ENCODE measurements at regions not wholly inside any gene's neighbourhood (a gene's known extent, or its start where the extent isn't known, plus 50 kb on each side); places are given as distances from the start of the nearest gene placed in this dataset.

DNA sequence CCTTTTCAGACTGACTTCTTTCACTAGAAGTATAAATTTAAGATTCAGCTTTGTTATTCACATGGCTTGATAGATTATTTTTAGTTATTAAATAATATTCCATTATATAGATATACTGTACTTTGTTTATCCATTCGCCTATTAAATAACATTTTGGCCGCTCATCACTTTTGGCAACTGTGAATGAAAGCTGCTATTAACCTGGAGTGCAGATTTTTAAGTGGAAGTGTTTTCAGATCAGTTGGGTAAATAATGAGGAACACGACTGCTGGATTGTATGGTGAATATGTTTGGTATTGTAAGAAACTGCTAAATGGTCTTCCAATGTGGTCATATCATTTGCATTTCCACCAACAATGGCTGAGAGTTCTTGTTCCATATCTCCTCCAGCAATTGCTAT lies 97.6 kb upstream of the ZNF804B start:
- Histone ChIP-seq H3K79me2 (ENCODE audit: insufficient read depth, low read length) (no peaks in the 10 kb centered on the region), H4K20me1 (ENCODE audit: insufficient read depth, low read length) (no peaks in the 10 kb centered on the region), H3K4me2 (ENCODE audit: insufficient read depth, low read length) (no peak overlapping the region), H3K9me3 (ENCODE audit: insufficient read depth, low read length, severe bottlenecking) (no peaks in the 10 kb centered on the region), H3K4me3 (ENCODE audit: low read depth in 1 of 2, low read length in 2 of 2) (no peak overlapping the region), H3K4me1 (ENCODE audit: insufficient read depth, low read length) (no peaks in the 10 kb centered on the region), H2AFZ (ENCODE audit: low read depth, low read length) (no peak overlapping the region), H3K36me3 (ENCODE audit: insufficient read depth, low read length) (no peaks in the 10 kb centered on the region), H3K27ac (ENCODE audit: low read length) (no peak overlapping the region), H3K27me3 (ENCODE audit: insufficient read depth, low read length, poor library complexity) (no peaks in the 10 kb centered on the region), H3K9ac (ENCODE audit: low read depth, low read length) (no peak overlapping the region)
- ATAC-seq (ENCODE audit: insufficient read depth, low read depth) (no peak), DNase-seq (no peak)
- no peak for TF ChIP-seq EZH2 (IDR thresholded peaks at IDR 0.05; ENCODE audit: borderline replicate concordance, low read depth, low read length, severe bottlenecking)
- TF ChIP-seq, protein P1, sequence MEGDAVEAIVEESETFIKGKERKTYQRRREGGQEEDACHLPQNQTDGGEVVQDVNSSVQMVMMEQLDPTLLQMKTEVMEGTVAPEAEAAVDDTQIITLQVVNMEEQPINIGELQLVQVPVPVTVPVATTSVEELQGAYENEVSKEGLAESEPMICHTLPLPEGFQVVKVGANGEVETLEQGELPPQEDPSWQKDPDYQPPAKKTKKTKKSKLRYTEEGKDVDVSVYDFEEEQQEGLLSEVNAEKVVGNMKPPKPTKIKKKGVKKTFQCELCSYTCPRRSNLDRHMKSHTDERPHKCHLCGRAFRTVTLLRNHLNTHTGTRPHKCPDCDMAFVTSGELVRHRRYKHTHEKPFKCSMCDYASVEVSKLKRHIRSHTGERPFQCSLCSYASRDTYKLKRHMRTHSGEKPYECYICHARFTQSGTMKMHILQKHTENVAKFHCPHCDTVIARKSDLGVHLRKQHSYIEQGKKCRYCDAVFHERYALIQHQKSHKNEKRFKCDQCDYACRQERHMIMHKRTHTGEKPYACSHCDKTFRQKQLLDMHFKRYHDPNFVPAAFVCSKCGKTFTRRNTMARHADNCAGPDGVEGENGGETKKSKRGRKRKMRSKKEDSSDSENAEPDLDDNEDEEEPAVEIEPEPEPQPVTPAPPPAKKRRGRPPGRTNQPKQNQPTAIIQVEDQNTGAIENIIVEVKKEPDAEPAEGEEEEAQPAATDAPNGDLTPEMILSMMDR (IDR thresholded peaks at IDR 0.05; ENCODE audit: borderline replicate concordance, extremely low read depth, low read length, poor library complexity, severe bottlenecking) = no peak

- no peaks in the 10 kb centered on the region for H4K20me1 ChIP-seq (ENCODE audit: insufficient read depth, low read length)
- H2AFZ ChIP-seq (ENCODE audit: low read depth, low read length) = no peak overlapping the region
- no peaks in the 10 kb centered on the region for H3K27me3 ChIP-seq (ENCODE audit: insufficient read depth, low read length, poor library complexity)
- no peaks in the 10 kb centered on the region for H3K36me3 ChIP-seq (ENCODE audit: insufficient read depth, low read length)
- no peak overlapping the region for H3K9ac ChIP-seq (ENCODE audit: low read depth, low read length)
- no peaks in the 10 kb centered on the region for H3K9me3 ChIP-seq (ENCODE audit: insufficient read depth, low read length, severe bottlenecking)
- TF ChIP-seq, protein P1 (IDR thresholded peaks at IDR 0.05; ENCODE audit: borderline replicate concordance, extremely low read depth, low read length, poor library complexity, severe bottlenecking) = no peak
- no peak for TF ChIP-seq EZH2 (IDR thresholded peaks at IDR 0.05; ENCODE audit: borderline replicate concordance, low read depth, low read length, severe bottlenecking)
- no peak for DNase-seq
- no peaks in the 10 kb centered on the region for H3K79me2 ChIP-seq (ENCODE audit: insufficient read depth, low read length)
- H3K4me2 ChIP-seq (ENCODE audit: insufficient read depth, low read length) = no peak overlapping the region
- H3K4me3 ChIP-seq (ENCODE audit: low read depth in 1 of 2, low read length in 2 of 2) = no peak overlapping the region
- H3K27ac ChIP-seq (ENCODE audit: low read length) = no peak overlapping the region
- no peaks in the 10 kb centered on the region for H3K4me1 ChIP-seq (ENCODE audit: insufficient read depth, low read length)
- ATAC-seq (ENCODE audit: insufficient read depth, low read depth) = no peak
Observed at GRCh38 chr7:88647825-88648224, 111.7 kb upstream of the ZNF804B start.

- TF ChIP-seq EZH2 (IDR thresholded peaks at IDR 0.05; ENCODE audit: borderline replicate concordance, low read depth, low read length, severe bottlenecking) = no peak
- TF ChIP-seq, protein P1 (IDR thresholded peaks at IDR 0.05; ENCODE audit: borderline replicate concordance, extremely low read depth, low read length, poor library complexity, severe bottlenecking) = no peak
- H3K79me2 ChIP-seq (ENCODE audit: insufficient read depth, low read length) = no peaks in the 10 kb centered on the region
- H3K4me1 ChIP-seq (ENCODE audit: insufficient read depth, low read length) = no peaks in the 10 kb centered on the region
- no peak overlapping the region for H3K4me3 ChIP-seq (ENCODE audit: low read depth in 1 of 2, low read length in 2 of 2)
- no peaks in the 10 kb centered on the region for H3K36me3 ChIP-seq (ENCODE audit: insufficient read depth, low read length)
- H3K27ac ChIP-seq (ENCODE audit: low read length) = no peak overlapping the region
- H4K20me1 ChIP-seq (ENCODE audit: insufficient read depth, low read length) = no peaks in the 10 kb centered on the region
- ATAC-seq (ENCODE audit: insufficient read depth, low read depth) (no peak), DNase-seq (no peak)
- no peak overlapping the region for H3K9ac ChIP-seq (ENCODE audit: low read depth, low read length)
- H3K9me3 ChIP-seq (ENCODE audit: insufficient read depth, low read length, severe bottlenecking) = no peaks in the 10 kb centered on the region
- no peak overlapping the region for H3K4me2 ChIP-seq (ENCODE audit: insufficient read depth, low read length)
- no peak overlapping the region for H2AFZ ChIP-seq (ENCODE audit: low read depth, low read length)
- H3K27me3 ChIP-seq (ENCODE audit: insufficient read depth, low read length, poor library complexity) = no peaks in the 10 kb centered on the region
Observed at GRCh38 chr7:88638583-88638982, 120.9 kb upstream of the ZNF804B start.

DNA sequence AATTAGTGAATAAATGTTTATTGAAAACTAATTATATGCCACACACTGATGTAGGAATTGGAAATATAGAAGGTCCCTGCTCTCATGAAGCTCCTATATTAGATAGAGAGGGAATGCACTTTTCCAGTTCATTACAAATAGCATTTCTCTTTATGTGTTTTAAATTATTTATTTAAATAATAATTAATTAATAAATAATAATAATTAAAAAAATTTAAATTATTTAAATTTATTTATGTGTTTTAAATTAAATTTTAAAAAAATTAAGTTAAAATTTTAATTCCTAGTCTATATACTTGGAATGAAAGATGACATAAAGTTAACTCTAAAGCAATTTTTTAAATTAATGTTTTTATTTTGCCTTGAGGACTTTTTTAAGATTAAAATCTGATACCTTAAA lies 121.7 kb upstream of the ZNF804B start:
- ATAC-seq (ENCODE audit: insufficient read depth, low read depth) (no peak), DNase-seq (no peak)
- Histone ChIP-seq H4K20me1 (ENCODE audit: insufficient read depth, low read length) (no peaks in the 10 kb centered on the region), H3K9me3 (ENCODE audit: insufficient read depth, low read length, severe bottlenecking) (no peaks in the 10 kb centered on the region), H3K27ac (ENCODE audit: low read length) (no peak overlapping the region), H3K4me3 (ENCODE audit: low read depth in 1 of 2, low read length in 2 of 2) (no peak overlapping the region), H3K27me3 (ENCODE audit: insufficient read depth, low read length, poor library complexity) (no peaks in the 10 kb centered on the region), H2AFZ (ENCODE audit: low read depth, low read length) (no peak overlapping the region), H3K79me2 (ENCODE audit: insufficient read depth, low read length) (no peaks in the 10 kb centered on the region), H3K4me2 (ENCODE audit: insufficient read depth, low read length) (no peak overlapping the region), H3K4me1 (ENCODE audit: insufficient read depth, low read length) (no peaks in the 10 kb centered on the region), H3K36me3 (ENCODE audit: insufficient read depth, low read length) (no peaks in the 10 kb centered on the region), H3K9ac (ENCODE audit: low read depth, low read length) (no peak overlapping the region)
- TF ChIP-seq, protein P1 (IDR thresholded peaks at IDR 0.05; ENCODE audit: borderline replicate concordance, extremely low read depth, low read length, poor library complexity, severe bottlenecking) = no peak
- TF ChIP-seq EZH2 (IDR thresholded peaks at IDR 0.05; ENCODE audit: borderline replicate concordance, low read depth, low read length, severe bottlenecking) = no peak

Measured in DND-41 (cell line).